Fibroblast of mammary gland (primary cell): ENCODE measurements at regions not wholly inside any gene's neighbourhood (a gene's known extent, or its start where the extent isn't known, plus 50 kb on each side); places are given as distances from the start of the nearest gene placed in this dataset.

Experiments used
- DNase-seq: peaks from one replicate; pipeline ENCODE4 v3.0.0-alpha.2; 2010; ENCODE audit warnings: low read depth
- H3K4me3 ChIP-seq: 2 replicates; pipeline ENCODE4 v1.5.1; 2011; ENCODE audit warnings: low read depth, mild to moderate bottlenecking, low read length, moderate library complexity; ENCODE audit not compliant: control insufficient read depth
- CTCF ChIP-seq: conservative IDR thresholded peaks from 2 replicates; pipeline ENCODE4 v1.5.1; 2011; ENCODE audit warnings: low read depth, low read length, inconsistent platforms; ENCODE audit not compliant: control insufficient read depth, insufficient read depth

GRCh38 chr18:55819448-55819847, 231.5 kb upstream of the TCF4 start:
- DNase-seq = no peak
- TF ChIP-seq CTCF = no peak
- H3K4me3 ChIP-seq = no peak overlapping the region

- peak; percentile 47 for DNase-seq
- no peak for TF ChIP-seq CTCF
- H3K4me3 ChIP-seq = no peak overlapping the region
Measured at GRCh38 chr18:55818284-55818683, 230.3 kb upstream of the TCF4 start.

GRCh38 chr18:55811925-55812324, 223.9 kb upstream of the TCF4 start:
- TF ChIP-seq CTCF = no peak
- H3K4me3 ChIP-seq = no peak overlapping the region
- DNase-seq = no peak

GRCh38 chr18:55805666-55806065, 217.7 kb upstream of the TCF4 start:
- DNase-seq = no peak
- no peak for TF ChIP-seq CTCF
- no peak overlapping the region for H3K4me3 ChIP-seq

GRCh38 chr18:55795101-55795669, 207.2 kb upstream of the TCF4 start:
- no peak overlapping the region for H3K4me3 ChIP-seq
- no peak for DNase-seq
- TF ChIP-seq CTCF = no peak

GRCh38 chr18:55794288-55795052, 206.5 kb upstream of the TCF4 start:
- no peak for TF ChIP-seq CTCF
- H3K4me3 ChIP-seq = no peak overlapping the region
- DNase-seq = peak; percentile 37
